Dendritic cell treated with granulocyte-macrophage colony-stimulating factor and Interleukin-4, amounts not matched to agents 40 ng/mL and 50 ng/mL, for 4 days (primary cell): ENCODE measurements at regions not wholly inside any gene's neighbourhood (a gene's known extent, or its start where the extent isn't known, plus 50 kb on each side); places are given as distances from the start of the nearest gene placed in this dataset.

ENCODE experiments used
- H3K27ac Mint-ChIP-seq: one replicate; pipeline ENCODE4 v1.8.0; 2022; ENCODE audit warnings: mild to moderate bottlenecking, mixed read lengths
- H3K27me3 Mint-ChIP-seq: one replicate; pipeline ENCODE4 v1.8.0; 2022; ENCODE audit warnings: mild to moderate bottlenecking, mixed read lengths
- H3K36me3 Mint-ChIP-seq: one replicate; pipeline ENCODE4 v1.8.0; 2022; ENCODE audit warnings: low read depth, mixed read lengths
- H3K4me1 Mint-ChIP-seq: one replicate; pipeline ENCODE4 v1.8.0; 2022; ENCODE audit warnings: low read depth, mixed read lengths
- H3K4me3 Mint-ChIP-seq: one replicate; pipeline ENCODE4 v1.8.0; 2022; ENCODE audit warnings: mild to moderate bottlenecking, moderate library complexity, mixed read lengths
- H3K9me3 Mint-ChIP-seq: one replicate; pipeline ENCODE4 v1.8.0; 2022; ENCODE audit warnings: mixed read lengths
- intact Hi-C: fragments of 100-400 bp; cut with micrococcal nuclease; formaldehyde crosslinking; loops from one replicate; pipeline ENCODE4 v1.15.0; 2022

- Mint-ChIP-seq H3K9me3 (no peaks in the 10 kb centered on the region), H3K4me3 (no peak overlapping the region), H3K27me3 (no peaks in the 10 kb centered on the region), H3K36me3 (no peaks in the 10 kb centered on the region), H3K27ac (no peak overlapping the region), H3K4me1 (no peaks in the 10 kb centered on the region)
- intact Hi-C loops: no loop called here
Observed at GRCh38 chr3:146664403-146664802, 59.3 kb upstream of the PLSCR5 start.

DNA sequence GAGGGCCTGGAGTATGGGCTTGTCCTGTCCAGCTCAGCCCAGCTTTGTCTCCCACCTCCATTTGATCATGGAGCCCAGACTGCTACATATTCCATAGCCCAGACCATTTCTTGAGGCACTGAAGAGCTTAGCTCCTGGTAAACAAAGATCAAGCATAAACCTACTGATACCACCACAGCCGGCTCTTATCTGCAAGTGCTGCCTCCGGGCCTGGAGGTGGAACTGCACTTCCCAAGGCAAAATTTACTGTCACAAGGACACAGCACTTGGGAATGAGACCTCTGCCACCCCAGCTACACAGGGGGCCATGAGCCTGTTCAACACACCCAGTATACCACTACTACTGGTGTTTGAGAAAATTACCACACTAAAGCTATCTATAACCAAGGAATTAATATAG, 53.7 kb upstream of the PLSCR5 start:
- H3K36me3 Mint-ChIP-seq: no peaks in the 10 kb centered on the region
- no peaks in the 10 kb centered on the region for H3K27me3 Mint-ChIP-seq
- H3K4me3 Mint-ChIP-seq: no peak overlapping the region
- no peak overlapping the region for H3K27ac Mint-ChIP-seq
- intact Hi-C loops: no loop called here
- no peaks in the 10 kb centered on the region for H3K4me1 Mint-ChIP-seq
- no peaks in the 10 kb centered on the region for H3K9me3 Mint-ChIP-seq

- H3K4me1 Mint-ChIP-seq: no peaks in the 10 kb centered on the region
- no peaks in the 10 kb centered on the region for H3K27me3 Mint-ChIP-seq
- no peaks in the 10 kb centered on the region for H3K9me3 Mint-ChIP-seq
- no peak overlapping the region for H3K4me3 Mint-ChIP-seq
- intact Hi-C loops: no loop called here
- no peaks in the 10 kb centered on the region for H3K36me3 Mint-ChIP-seq
- H3K27ac Mint-ChIP-seq: no peak overlapping the region
Observed at GRCh38 chr3:146655333-146655996, 50.3 kb upstream of the PLSCR5 start.
